Stimulated activated CD4-positive, alpha-beta T cell treated with anti-CD3 and anti-CD28 coated beads, Interleukin-1b, Interleukin-23, amount 100 ng/mL, for 4 hours (primary cell): ENCODE measurements at regions not wholly inside any gene's neighbourhood (a gene's known extent, or its start where the extent isn't known, plus 50 kb on each side); places are given as distances from the start of the nearest gene placed in this dataset.
"Not testable (repeated sequence)": the region's sequence is repeated elsewhere in the genome, so short reads cannot be mapped to it uniquely, and the experiment has no call there.

ENCODE experiments used
- DNase-seq, 2 donors: peaks; one replicate each; pipeline ENCODE4 v3.0.0-alpha.2; 2020; ENCODE audit warnings: low read depth in 2 of 2

- no peak for DNase-seq
Observed at GRCh38 chr2:88396209-88396608, 56.3 kb downstream of the FOXI3 start.

DNA sequence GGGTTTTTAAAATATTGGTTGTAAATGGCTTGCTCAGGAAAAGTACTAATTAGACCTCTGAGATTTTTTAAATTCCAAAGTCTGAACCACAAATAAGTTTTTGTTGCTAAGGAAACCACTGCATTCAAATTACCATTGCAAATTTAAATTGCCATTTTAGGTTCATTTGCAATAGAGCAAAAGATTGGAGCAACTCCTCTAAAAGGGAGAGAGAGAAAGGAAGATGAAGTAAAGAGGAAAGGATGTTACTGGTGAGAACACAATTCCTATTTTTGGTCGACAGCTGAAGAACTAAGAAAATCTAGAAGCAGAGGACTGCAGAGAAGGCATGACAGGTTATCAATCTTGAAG lies 74.9 kb downstream of the FOXI3 start:
- no peak for DNase-seq

GRCh38 chr2:88372042-88372441 lies 80.5 kb downstream of the FOXI3 start:
- DNase-seq: no peak

DNA sequence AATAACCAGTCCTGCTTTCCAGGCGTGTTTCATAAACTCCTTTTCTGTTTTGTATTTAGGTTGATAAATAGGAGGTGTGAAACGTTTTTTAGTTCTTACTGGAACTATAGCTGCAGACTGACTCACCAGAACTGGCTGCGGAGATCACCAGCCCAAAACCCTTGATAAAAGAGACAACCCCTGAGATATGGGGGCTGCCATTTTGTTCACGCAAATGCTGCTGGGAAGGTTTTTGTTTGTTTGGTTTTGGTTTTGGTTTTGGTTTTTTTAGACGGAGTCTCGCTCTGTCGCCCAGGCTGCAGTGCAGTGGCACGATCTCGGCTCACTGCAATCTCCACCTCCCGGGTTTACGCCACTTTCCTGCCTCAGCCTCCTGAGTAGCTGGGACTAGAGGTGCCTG lies 87.1 kb downstream of the FOXI3 start:
- DNase-seq: not testable (repeated sequence)

DNA sequence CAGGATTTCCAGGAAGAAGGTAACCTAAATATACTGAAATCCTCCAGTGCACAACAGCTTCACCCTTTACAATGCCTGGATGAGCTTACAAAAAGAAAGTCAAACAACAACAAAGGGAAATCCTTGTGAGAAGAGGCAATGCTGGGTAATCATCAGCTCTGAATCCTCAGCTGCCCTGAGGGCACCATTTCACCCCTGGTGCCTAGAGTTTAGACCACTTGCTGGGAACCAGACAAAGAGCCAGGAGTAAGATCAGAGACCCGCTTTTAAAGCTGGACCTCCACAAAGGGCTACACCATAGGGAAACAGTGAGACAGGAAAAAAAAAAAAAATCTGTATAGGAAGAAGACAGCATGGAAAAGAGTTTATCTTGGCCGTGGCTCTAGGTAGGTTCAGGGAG lies 97.0 kb downstream of the FOXI3 start:
- DNase-seq: no peak

- no peak for DNase-seq
Observed at GRCh38 chr2:88351249-88351601, 101.3 kb downstream of the FOXI3 start.

DNA sequence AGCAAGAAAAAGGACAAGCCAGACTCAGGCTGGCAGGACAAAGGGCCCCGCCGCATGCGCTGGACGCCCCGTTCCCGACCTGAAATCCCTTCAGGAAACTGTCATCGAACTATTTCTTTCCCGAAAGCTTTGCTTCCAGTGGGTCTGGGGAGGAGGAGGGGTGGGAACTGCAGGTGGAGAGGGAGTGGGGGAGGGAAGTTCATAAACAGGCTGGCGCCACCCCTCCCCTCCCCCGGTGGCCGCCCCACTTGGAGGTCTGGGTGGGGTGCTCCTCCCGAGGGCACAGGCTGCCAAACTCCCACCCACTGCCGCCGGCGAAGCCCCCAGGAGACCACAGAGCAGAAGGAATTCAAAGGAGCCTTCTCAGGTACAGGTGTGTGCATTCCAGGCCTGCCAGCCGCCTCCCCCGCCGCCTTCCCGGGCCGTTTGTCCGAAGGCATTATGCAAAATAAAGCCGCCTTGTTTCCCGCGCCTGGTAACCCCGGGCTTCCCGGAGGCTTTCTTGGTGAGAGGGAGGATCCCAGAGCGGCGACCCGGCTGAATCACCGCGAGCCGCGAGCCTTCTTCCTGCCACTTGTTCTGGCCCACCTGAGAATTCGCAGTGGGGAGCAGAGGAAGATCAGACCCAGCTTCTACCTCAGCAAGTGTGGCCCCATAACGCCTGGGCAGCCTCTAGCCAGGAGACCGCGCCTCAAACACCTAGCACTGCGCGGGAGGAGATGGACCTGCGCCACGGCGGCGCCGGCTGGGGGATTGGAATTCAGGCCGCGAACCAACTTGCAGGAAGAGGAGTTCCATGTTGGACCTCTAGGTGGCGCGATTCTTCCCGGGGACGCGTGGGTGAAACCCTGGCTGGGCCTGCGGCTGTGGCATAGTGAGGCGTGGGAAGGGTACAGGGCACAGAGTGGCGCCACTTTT lies 101.9 kb downstream of the FOXI3 start:
- DNase-seq: peak; percentile 41 to 53

- DNase-seq: no peak
Observed at GRCh38 chr2:88345842-88346241, 106.7 kb downstream of the FOXI3 start.

DNA sequence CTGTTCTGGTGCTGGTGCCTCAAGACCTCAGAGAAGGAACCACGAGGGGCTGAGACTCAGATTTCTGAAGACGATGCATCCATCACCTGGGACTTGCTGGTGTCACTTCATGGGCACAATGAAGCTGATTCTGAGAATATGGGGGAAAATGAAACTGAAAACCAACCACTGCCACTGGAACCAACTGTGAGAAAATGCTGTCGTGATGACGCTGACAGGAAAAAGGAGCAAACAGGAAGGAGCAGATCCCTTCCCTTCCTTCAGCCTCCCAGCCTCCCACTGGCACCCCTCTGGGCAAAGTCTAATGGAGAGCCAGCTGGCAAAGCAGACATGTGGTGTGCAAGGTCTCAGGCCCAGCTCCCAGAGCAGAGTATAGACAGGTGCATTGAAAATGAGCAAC lies 109.7 kb downstream of the FOXI3 start:
- DNase-seq: no peak

DNA sequence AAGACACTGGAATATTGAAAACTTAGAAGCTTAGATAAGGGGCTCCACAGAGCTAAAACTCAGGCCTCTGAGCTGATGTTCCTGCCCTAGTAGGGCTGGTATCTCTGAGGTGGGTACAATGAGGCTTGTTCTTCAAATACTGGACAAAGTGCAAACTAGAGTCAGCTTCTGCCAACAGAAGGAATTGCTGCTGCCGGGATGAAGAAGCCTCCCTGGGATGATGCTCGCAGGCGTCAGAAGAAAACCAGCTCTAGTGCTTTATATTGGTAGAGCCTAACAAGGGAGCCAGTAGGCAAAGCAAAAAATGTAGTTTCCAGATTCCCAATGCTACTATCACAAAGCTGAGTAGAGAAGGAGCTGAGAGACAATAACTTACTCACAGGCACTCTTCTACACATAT lies 118.1 kb downstream of the FOXI3 start:
- no peak for DNase-seq

DNA sequence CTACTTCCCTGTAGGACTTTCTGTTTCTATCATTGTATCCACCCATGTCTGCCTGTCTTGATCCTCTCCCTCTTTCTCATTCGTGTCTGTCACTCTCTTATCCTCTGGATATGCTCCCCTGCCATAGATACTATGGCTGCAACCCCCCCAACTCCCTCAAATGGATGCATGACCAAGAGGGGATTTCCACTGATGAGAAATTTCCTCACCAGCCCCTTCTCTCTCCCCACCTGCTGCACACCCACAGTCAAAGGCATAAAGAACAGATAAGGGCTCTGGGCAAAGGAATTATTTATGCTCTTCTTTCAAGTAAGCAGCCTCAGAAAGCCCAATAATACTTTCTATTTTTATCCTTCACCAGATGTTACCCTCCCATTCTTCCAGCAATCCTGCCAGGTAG lies 121.3 kb downstream of the FOXI3 start:
- no peak for DNase-seq

DNA sequence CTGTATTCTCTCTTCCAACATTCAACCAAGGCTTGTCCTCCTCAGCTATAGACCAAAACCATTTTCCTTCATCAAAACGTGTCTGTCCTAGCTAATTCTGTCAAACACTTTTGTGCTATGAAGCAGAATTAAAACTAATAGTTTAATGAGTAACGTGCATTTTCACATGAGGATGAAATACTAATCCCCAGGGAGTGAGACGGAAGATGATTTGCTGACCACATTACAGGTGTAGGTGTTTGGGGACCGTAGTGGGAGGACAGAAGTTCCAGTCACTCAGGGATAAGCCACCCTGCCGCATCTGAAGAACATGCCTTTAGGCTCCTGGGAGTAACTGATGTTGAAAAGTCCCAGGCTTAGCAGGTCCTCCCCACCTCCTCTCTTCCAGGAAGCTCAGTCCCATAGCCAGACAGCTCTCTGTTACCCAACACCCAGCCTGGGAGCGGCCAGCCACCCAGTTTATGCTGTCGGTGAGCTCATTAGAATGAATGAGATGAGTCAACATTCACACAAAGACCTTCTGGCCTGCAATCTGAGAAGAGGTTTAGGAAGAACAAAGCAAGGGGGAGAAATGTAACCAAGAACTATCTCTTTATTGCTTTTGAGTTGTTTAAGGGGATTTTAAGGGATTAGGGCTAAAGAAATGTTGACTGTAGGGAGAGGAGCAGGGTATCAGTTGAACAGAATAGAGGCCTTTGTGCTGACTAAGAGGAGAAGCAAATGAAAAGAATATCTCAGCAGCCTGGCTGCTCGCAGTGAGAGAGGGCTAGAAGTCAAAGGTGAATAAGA lies 122.5 kb downstream of the FOXI3 start:
- no peak for DNase-seq

- DNase-seq: no peak
Observed at GRCh38 chr2:88321449-88322248, 130.8 kb downstream of the FOXI3 start.

DNA sequence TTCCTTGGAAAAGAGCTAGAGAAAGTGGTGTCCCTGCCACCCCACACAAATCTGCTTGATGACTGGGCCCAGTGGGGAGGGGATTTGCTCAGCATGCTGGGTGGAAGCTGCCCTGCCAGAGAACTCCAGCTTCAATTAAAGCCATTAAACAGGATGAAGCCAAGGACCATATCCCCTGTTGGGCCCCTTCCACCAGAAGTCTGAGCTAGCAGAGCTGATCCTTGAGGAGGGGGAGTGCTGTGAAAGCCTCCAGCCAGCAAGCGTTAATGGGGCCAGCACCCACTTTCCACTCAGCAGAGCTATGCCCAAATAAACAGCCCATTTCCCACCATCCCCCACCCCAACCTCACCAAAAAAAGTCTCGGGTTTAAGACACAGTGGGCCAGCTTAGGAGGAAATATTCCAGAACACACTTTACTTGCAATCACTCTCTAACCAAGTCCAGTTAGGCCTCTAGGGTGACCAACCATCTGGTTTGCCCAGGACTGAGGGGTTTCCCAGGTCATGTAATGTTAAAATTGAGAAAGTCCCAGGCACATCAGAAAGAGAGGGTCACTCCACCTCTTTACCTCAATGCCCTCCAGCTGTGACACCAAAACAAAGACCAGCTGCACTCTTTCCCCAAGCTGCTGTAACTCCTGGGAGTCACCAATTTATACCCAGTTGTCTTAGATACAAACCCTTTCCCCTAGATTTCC lies 132.3 kb downstream of the FOXI3 start:
- DNase-seq: no peak

GRCh38 chr2:88318956-88319330 lies 133.6 kb downstream of the FOXI3 start:
- no peak for DNase-seq

- no peak for DNase-seq
Observed at GRCh38 chr2:88318071-88318955, 134.2 kb downstream of the FOXI3 start.

DNA sequence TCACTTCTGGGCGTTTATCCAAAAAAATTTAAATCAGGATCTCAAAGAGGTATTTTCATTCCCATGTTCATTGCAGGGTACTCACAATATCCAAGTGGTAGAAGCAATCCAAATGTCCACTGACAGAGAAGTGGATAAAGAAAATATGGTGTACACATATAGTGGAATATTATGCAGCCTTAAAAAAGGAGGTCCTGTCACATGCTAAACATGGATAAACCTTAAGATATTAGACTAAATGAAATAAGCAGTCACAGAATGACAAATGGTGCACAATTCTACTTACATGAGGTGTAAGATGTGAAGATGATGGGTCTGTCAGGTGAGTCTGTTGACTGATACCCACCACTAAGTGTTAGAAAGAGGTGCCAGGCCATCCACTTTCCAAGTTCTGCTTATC lies 140.6 kb downstream of the THNSL2 start:
- DNase-seq: no peak

DNA sequence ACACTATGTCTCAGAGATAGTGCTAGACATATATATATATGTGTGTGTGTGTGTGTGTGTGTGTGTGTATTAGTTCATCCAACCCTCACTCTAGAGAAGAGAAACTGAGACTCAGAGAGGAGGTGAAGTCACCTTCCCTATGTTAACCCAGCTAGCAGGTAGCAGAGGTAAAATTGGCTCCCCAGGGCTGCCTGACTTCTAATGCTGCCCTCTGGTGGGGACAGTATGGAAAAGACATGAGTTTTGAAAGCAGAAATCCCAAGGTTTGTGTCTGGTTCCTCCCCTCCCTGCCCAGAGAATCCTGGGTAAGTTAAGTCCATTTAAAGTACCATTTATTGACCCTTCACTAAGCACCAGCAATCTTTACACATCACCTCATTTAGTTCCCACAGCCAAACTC lies 137.7 kb downstream of the THNSL2 start:
- no peak for DNase-seq

DNA sequence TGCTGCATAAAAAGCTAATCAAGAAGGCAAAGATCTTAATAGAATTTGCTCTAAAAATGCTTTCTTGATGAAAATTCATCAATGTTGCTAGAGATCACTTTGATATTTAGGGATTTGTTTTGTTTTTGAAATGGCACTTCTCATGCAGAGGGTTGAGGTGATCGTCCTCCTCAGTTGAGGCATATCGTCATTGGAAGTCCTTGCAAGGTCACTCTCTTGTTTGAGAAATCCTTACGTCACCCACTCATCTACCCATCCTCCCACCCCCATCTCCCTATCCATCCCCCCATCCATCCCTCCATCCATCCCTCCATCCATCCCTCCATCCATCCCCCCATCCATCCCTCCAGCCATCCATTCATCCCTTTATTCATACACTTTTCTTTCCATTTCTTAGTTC lies 133.7 kb downstream of the THNSL2 start:
- no peak for DNase-seq

DNA sequence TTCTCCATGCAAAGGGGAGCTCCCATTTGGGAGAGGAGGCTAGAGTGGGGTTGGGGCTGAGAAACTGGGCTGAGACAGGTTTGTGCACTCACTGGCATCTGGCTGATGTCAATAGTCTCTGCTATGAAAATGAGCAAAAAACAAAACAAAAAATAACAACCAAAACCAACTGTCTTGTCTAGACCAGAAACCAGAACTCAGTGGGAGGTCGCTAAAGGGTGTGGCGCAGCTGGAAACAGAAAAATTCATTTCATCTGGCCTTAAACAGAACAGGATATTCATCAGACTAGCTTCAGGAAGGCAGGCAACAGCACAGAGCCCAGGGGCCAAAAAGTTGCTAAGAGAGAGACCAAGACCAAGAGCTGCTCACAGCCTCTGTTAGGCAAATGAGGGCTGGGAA lies 126.1 kb downstream of the THNSL2 start:
- DNase-seq: no peak
